Nephron (organoid): ENCODE measurements at regions not wholly inside any gene's neighbourhood (a gene's known extent, or its start where the extent isn't known, plus 50 kb on each side); places are given as distances from the start of the nearest gene placed in this dataset.
"Not testable (repeated sequence)": the region's sequence is repeated elsewhere in the genome, so short reads cannot be mapped to it uniquely, and the experiment has no call there.

Source experiments
- H3K27ac Mint-ChIP-seq, 3 experiments: 2 replicates each; pipeline ENCODE4 v1.8.0; 2020; ENCODE audit warnings: mixed read lengths in 3 of 3, mild to moderate bottlenecking in 2 of 3, moderate library complexity in 1 of 3
- H3K27me3 Mint-ChIP-seq: 2 replicates; pipeline ENCODE4 v1.8.0; 2021; ENCODE audit warnings: low read depth, mild to moderate bottlenecking, moderate library complexity, mixed read lengths
- H3K36me3 Mint-ChIP-seq: 2 replicates; pipeline ENCODE4 v1.8.0; 2020; ENCODE audit warnings: low read depth, mixed read lengths
- H3K4me1 Mint-ChIP-seq: 2 replicates; pipeline ENCODE4 v1.8.0; 2020; ENCODE audit warnings: mixed read lengths
- H3K4me3 Mint-ChIP-seq, 3 experiments: 2 replicates each; pipeline ENCODE4 v1.8.0; 2020; ENCODE audit warnings: mild to moderate bottlenecking in 3 of 3, mixed read lengths in 3 of 3, moderate library complexity in 2 of 3
- H3K9me3 Mint-ChIP-seq: 2 replicates; pipeline ENCODE4 v1.8.0; 2020; ENCODE audit warnings: mixed read lengths
- TF ChIP-seq, protein P1 (sequence below), 3 experiments: fragments of 200-600 bp; sonication (generic); IDR thresholded peaks; one replicate each; pipeline ENCODE4 v1.5.0; 2021; ENCODE audit warnings: antibody characterized with exemption in 3 of 3; ENCODE audit not compliant: unreplicated experiment in 3 of 3

- no peaks in the 10 kb centered on the region for H3K27me3 Mint-ChIP-seq
Observed at GRCh38 chr2:52343706-52344266, 1311.9 kb upstream of the NRXN1 start.

DNA sequence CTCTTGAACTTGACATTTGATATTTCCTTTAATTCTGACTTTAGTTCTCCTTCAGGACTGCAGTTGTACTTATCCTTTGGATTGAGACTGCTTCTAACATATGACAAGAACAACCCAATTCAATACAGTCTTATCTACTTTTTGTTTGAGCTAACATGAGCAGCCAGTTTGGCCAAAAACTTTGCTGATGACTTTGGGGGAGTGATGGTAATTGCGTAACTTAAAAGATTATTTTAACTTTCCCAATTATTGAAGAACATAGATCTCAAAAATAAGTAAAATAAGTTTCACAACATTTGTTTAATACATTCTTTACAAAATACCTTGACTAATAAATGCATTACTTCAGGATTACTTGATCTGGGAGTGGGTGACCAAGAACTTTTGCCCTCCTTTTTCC lies 1311.1 kb upstream of the NRXN1 start:
- Mint-ChIP-seq H3K36me3 (no peaks in the 10 kb centered on the region), H3K27me3 (no peaks in the 10 kb centered on the region), H3K9me3 (no peaks in the 10 kb centered on the region), H3K27ac (no peak overlapping the region), H3K4me3 (no peak overlapping the region), H3K4me1 (peaks cover 15% of the 10 kb centered on the region)
- TF ChIP-seq, protein P1, sequence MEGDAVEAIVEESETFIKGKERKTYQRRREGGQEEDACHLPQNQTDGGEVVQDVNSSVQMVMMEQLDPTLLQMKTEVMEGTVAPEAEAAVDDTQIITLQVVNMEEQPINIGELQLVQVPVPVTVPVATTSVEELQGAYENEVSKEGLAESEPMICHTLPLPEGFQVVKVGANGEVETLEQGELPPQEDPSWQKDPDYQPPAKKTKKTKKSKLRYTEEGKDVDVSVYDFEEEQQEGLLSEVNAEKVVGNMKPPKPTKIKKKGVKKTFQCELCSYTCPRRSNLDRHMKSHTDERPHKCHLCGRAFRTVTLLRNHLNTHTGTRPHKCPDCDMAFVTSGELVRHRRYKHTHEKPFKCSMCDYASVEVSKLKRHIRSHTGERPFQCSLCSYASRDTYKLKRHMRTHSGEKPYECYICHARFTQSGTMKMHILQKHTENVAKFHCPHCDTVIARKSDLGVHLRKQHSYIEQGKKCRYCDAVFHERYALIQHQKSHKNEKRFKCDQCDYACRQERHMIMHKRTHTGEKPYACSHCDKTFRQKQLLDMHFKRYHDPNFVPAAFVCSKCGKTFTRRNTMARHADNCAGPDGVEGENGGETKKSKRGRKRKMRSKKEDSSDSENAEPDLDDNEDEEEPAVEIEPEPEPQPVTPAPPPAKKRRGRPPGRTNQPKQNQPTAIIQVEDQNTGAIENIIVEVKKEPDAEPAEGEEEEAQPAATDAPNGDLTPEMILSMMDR (IDR thresholded peaks at IDR 0.05; ENCODE audit: unreplicated experiment in 3 of 3) = no peak

More at GRCh38 chr2:52343706-52344266, 1311.9 kb upstream of the NRXN1 start:
- H3K4me1 Mint-ChIP-seq = peaks cover 15% of the 10 kb centered on the region
- no peak overlapping the region for H3K4me3 Mint-ChIP-seq
- TF ChIP-seq, protein P1 (IDR thresholded peaks at IDR 0.05; ENCODE audit: unreplicated experiment in 3 of 3) = no peak
- no peaks in the 10 kb centered on the region for H3K9me3 Mint-ChIP-seq
- H3K36me3 Mint-ChIP-seq = no peaks in the 10 kb centered on the region
- H3K27ac Mint-ChIP-seq = no peak overlapping the region

DNA sequence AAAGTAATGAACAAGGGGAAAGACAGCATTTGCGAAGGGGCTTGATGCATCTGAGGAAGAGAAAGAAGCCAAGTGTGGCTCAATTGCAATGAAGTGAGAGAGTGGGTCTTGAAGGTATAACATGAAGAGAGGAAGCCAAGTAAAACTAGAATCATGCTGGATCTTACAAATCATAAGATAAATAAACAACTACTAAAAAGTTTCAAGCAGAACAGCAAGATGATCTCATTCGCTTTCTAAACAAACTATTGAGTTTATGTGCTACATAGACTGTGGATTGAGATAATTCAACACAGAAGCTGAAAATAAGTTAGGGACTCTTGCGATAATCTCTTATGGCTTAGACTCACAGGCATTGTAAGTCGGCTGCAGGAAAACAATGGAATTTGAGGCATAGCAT lies 1310.5 kb upstream of the NRXN1 start:
- TF ChIP-seq, protein P1 (IDR thresholded peaks at IDR 0.05; ENCODE audit: unreplicated experiment in 3 of 3) = no peak

DNA sequence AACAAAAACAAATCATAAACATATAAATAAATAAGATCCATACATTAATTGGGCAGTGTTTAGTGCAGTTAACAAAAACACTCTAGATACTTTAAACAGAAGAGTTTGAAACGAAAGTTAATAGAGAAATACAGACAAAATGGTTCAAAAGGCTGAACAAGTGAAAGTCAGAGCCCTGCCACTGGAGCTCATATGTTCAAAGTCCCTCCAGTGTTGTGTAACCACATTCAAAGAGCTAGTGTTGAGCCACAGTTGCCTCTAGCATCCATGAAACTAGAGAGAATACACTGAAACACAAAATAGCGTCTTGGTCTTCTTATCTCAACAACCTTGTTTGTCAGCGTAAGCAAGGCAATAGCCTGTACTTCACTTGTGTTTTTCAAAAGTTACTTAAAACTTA lies 1309.8 kb upstream of the NRXN1 start:
- Mint-ChIP-seq H3K36me3 (no peaks in the 10 kb centered on the region), H3K27me3 (no peaks in the 10 kb centered on the region), H3K4me3 (no peak overlapping the region), H3K9me3 (no peaks in the 10 kb centered on the region), H3K27ac (no peak overlapping the region), H3K4me1 (peaks cover 15% of the 10 kb centered on the region)
- TF ChIP-seq, protein P1 (IDR thresholded peaks at IDR 0.05; ENCODE audit: unreplicated experiment in 3 of 3) = no peak

More for the DNA sequence above, 1310.5 kb upstream of the NRXN1 start:
- no peak overlapping the region for H3K27ac Mint-ChIP-seq
- H3K9me3 Mint-ChIP-seq = no peaks in the 10 kb centered on the region
- peaks cover 15% of the 10 kb centered on the region for H3K4me1 Mint-ChIP-seq
- no peaks in the 10 kb centered on the region for H3K27me3 Mint-ChIP-seq
- no peaks in the 10 kb centered on the region for H3K36me3 Mint-ChIP-seq
- H3K4me3 Mint-ChIP-seq = no peak overlapping the region

DNA sequence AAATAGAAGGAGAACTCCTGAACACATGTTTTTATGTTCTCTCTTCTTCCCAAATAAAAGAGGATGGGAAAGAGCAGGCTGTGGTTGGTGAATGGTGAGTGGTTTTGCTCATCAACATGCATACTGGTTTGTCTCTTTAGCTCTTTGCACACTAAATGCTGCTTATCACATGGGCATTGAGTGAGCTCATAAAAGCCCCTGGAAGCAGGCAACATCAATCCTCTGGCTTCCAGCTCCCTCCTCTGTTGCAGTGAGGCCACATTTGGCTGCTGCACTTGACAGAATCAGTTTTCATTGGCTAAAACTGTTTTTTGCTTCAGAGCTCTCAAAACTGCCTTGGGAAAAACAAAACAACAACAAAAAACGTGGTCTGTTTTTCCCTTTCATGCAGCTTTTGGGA lies 1308.2 kb upstream of the NRXN1 start:
- peak overlapping the region in 2 of 3 experiments; percentile 17 to 35 for H3K27ac Mint-ChIP-seq
- TF ChIP-seq, protein P1 (IDR thresholded peaks at IDR 0.05; ENCODE audit: unreplicated experiment in 3 of 3) = no peak
- H3K4me3 Mint-ChIP-seq = no peak overlapping the region
- H3K36me3 Mint-ChIP-seq = no peaks in the 10 kb centered on the region
- no peaks in the 10 kb centered on the region for H3K9me3 Mint-ChIP-seq
- H3K27me3 Mint-ChIP-seq = no peaks in the 10 kb centered on the region
- peaks cover 7% of the 10 kb centered on the region for H3K4me1 Mint-ChIP-seq

DNA sequence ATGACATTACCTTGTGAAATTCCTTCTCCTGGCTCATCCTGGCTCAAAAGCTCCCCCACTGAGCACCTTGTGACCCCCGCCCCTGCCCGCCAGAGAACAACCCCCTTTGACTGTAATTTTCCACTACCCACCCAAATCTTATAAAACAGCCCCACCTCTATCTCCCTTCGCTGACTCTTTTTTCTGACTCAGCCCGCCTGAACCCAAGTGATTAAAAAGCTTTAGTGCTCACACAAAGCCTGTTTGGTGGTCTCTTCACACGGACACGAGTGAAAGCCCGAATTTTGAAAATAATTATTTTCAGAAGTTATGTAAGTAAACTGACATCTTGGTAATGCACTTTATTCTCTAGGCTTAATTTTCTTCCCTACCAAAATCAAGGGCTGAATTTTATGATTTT lies 1305.9 kb upstream of the NRXN1 start:
- not testable (repeated sequence) for H3K9me3 Mint-ChIP-seq, H3K4me3 Mint-ChIP-seq, H3K4me1 Mint-ChIP-seq, H3K36me3 Mint-ChIP-seq, H3K27ac Mint-ChIP-seq, H3K27me3 Mint-ChIP-seq
